GM08714 (cell line): ENCODE measurements at regions not wholly inside any gene's neighbourhood (a gene's known extent, or its start where the extent isn't known, plus 50 kb on each side); places are given as distances from the start of the nearest gene placed in this dataset.

Source experiments
- H3K4me3 ChIP-seq: fragments of 200-500 bp; sonication (Bioruptor generic); 2 replicates; pipeline ENCODE4 v1.5.1; 2014; ENCODE audit warnings: mild to moderate bottlenecking, low read length, inconsistent platforms
- ZNF274 ChIP-seq: IDR thresholded peaks from 2 replicates; pipeline ENCODE4 v1.6.1; 2012; ENCODE audit warnings: mild to moderate bottlenecking, low read depth, low read length

- H3K4me3 ChIP-seq, result no peak overlapping the region
- TF ChIP-seq ZNF274, result no peak
These were observed 104.8 kb upstream of the NAV2 start for GRCh38 chr11:19607656-19608360.

- no peak overlapping the region for H3K4me3 ChIP-seq
- TF ChIP-seq ZNF274, result no peak
These were observed 105.6 kb upstream of the NAV2 start for GRCh38 chr11:19606856-19607655.

DNA sequence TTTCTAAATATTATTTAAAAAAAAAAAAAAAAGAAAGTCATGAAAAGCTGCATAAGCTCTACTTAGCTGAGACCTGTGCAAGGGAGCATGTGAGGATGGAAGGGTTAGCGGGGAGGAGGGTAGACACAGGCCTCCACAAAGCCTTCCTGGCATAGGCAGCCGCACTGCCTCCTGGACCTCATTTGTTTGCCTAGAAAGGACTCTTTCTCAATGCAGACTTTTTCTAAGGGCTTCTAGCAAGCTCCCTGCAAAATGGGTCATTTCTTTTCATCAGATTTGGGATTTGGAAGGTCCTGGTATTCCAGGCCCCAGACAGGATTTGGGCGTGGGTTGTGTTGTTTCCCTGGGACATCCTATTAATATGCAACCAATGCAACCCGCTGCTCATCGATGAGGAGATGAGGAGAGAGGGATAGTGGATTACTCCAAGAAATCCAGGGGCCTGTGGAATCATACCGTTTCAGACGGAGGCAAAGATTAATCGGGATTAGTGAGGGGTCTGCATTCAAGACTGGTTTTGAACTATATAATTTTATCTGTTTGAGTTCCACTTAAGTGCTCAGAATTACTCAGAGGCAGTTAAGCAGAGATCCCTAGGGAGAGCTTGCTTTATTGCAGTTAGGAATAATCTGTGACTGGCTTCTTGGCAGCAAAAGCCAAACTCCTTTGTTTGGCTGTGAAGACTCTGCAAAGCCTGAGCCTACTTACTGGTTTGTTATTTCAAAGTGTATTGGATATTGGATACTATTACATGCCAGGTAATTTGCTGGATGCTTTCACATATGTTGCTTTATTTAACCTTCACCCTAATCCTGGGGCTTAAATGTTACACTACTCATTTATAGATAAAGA is 106.9 kb upstream of the NAV2 start:
- H3K4me3 ChIP-seq, result no peak overlapping the region
- TF ChIP-seq ZNF274, result no peak

DNA sequence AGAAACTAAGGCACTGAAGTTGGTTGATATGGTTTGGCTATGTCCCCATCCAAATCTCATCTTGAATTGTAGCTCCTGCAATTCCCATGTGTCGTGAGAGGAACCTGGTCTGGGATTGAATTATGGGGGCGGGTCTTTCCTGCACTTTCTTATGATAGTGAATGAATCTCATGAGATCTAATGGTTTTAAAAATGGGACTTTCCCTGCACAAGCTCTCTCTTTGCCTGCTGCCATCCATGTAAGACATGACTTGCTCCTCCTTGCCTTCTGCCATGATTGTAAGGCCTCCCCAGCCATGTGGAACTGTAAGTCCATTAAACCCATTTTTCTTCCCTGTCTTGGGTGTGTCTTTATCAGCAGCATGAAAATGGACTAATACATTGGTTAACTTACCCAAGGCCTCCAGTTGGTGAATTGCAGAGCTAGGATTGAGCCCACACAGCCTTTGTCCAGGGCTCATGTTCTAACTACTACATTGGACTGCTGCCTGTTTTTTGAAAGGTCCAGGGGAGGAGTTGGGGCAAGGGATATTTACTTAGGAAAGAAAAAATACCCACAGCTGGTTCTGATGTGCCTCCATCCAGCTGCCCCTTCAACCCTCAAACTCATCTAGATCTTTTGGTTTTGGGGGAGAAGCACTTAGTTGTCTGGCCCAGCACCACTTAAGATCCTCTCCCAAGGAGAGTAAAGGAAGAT is 107.8 kb upstream of the NAV2 start:
- no peak overlapping the region for H3K4me3 ChIP-seq
- TF ChIP-seq ZNF274, result no peak

DNA sequence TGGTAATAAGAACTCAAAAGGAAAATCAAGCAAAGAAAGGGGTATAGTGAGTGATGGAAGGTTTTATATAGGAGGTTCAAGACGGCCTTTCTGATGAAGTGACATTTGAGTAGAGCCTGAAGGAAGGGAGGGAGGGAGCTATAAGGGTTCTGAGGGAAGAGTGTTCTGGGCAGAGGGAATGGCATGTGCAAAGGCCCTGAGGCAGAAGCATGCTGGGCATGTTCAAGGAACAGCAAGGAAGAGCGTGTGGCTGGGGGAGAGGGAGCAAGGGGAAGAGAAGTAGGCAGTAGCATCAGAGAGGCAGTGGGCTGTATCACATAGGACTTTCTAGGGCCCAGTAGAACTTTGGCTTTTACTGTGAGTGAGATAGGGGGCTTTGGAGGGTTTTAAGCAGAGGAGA is 108.9 kb upstream of the NAV2 start:
- TF ChIP-seq ZNF274, result no peak
- H3K4me3 ChIP-seq, result no peak overlapping the region

- TF ChIP-seq ZNF274, result no peak
- H3K4me3 ChIP-seq, result no peak overlapping the region
These were observed 109.7 kb upstream of the NAV2 start for GRCh38 chr11:19602891-19603290.

- no peak overlapping the region for H3K4me3 ChIP-seq
- TF ChIP-seq ZNF274, result no peak
These were observed 110.2 kb upstream of the NAV2 start for GRCh38 chr11:19602406-19602805.

DNA sequence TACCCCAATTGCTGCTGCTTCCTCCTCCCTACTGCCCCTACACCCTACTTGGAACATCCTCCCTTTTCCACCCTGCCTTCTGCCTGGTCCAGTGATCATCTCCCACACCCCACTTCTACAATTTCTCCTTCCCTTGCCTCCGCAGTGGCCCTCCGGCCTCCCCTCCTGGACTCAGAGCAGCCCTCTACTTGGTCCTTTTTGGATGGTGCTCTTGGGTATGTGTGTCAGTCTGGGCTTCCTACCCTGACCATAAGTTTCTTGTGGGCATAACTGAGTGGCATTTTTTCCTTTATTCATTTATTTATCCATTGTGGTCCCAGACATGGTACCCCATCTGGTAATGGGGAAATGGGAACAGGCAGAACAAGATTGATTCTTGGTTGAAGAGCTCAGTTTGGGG is 111.4 kb upstream of the NAV2 start:
- no peak for TF ChIP-seq ZNF274
- no peak overlapping the region for H3K4me3 ChIP-seq

DNA sequence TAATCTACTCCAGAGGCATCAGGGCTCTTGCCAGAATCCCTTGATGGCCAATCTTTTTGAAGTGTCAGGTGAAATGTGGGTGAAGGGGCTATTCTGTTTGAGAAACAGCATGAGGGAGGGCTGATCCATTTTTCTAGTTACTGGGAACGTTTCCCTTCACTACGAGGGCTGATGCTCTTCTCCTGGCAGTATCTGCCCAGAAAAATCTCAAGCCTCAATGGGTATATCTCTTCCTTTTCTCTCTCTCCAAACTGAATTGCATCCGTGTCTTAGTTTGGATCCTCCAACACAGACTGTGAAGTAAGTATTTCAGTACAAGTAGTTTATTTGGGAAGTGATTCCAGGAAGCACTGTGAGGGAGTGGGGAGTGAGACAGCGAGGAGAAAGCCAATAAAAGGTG is 113.0 kb upstream of the NAV2 start:
- no peak for TF ChIP-seq ZNF274
- H3K4me3 ChIP-seq, result no peak overlapping the region

DNA sequence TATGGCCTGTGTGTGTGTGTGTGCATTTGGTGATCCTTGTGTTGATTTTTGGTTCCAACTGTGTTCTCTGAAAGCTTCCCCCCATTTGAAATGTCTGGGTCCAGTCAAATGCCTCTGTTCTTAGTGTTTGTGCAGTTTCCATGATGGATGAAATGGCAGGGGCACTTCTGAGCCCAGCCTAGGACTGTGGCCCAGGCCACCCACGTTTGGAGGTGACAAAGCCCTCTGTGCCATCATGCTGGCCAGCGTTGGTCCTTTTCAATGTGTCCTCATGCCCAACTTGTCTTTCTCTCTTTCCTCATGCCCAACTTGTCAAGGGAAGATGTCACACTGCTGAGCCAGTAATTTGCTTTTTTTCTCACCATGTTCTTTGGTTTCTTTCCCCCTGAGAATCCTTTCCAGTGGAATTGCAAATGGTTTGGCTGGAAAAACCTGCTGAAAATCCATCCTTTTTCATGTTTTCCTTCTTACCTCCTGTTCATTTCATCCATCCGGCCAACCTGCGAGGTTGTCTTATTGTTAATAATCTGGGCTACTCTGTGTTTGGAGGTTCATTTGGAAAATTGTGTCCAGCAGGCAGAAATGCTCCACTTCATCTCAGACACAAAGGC is 113.7 kb upstream of the NAV2 start:
- no peak for TF ChIP-seq ZNF274
- H3K4me3 ChIP-seq, result no peak overlapping the region

DNA sequence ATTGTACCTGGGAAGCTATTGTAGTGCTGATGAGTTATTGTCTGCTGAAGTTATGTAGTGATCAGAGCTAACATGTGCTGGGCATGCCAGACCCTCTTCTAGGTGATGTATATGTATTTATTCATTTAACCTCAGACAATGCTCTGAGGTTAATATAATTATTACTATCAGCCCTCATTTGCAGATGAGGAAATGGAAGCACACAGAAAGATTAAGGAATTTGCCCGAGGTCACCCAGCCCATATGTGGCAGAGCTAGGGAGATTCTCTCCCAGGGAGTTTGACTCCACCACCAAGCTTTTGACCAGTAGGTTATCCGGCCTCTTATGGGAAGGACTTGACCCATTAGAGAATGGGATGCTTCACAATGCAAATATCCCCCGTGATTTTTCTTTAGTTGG is 114.2 kb upstream of the NAV2 start:
- no peak overlapping the region for H3K4me3 ChIP-seq
- TF ChIP-seq ZNF274, result no peak

DNA sequence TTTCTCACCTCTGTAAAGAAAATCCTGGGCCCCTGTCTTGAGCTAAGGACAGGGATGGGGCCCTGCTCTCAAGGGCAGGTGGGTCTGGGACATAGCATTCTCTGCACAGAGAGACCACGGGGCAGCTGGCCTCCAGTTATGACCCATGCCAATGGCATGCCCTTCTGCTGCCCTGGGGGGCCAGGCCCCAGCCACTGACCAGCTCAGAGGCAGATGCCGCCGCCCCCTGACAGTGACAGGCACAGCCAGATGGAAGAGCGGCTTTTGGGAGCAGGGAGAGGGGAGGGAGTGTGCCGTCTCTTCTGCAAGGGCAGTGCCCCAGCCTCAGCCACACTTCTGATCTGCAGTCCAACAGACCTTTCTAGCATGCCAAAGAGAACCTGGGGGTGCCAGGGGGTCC is 114.8 kb upstream of the NAV2 start:
- H3K4me3 ChIP-seq, result no peak overlapping the region
- TF ChIP-seq ZNF274, result no peak

DNA sequence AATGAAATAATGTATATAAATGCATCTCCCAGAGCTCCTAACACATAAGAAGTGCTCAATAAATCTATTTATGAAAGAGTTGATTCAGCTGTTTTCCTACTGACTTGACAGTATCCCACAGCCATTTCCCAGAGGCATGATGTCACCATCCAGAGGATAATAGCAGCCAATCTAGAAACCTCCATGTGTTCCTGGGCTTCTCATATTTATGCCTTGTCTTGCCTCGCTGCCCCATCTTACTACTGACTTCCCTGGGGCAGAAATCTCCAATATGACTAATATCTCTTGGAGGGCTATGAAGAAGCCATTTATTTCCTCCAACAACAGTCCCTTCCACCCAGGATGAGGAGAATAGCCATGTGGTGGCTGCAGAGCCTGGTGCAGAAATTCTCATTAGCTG is 115.4 kb upstream of the NAV2 start:
- TF ChIP-seq ZNF274, result no peak
- H3K4me3 ChIP-seq, result no peak overlapping the region
